Liver (tissue), 3 donors: ENCODE measurements at regions not wholly inside any gene's neighbourhood (a gene's known extent, or its start where the extent isn't known, plus 50 kb on each side); places are given as distances from the start of the nearest gene placed in this dataset.

Experiments used
- CTCF ChIP-seq: fragments of 150-350 bp; IDR thresholded peaks from 2 replicates; pipeline ENCODE4 v1.5.1; 2017; ENCODE audit warnings: improper control_type of control experiment, low read depth, low read length; ENCODE audit not compliant: missing input control
- EGR1 ChIP-seq, 2 donors: IDR thresholded peaks; 2 replicates each; pipeline ENCODE4 v1.6.1; 2016 to 2018; ENCODE audit warnings: antibody characterized with exemption in 2 of 2, low read depth in 2 of 2
- FOXA1 ChIP-seq: IDR thresholded peaks from 2 replicates; pipeline ENCODE4 v1.6.1; 2016; ENCODE audit warnings: antibody characterized with exemption
- GABPA ChIP-seq, 2 donors: IDR thresholded peaks in 1 of 2; conservative IDR thresholded peaks in 1 of 2; 2 replicates each; pipeline ENCODE4 v1.6.1; 2016; ENCODE audit warnings: antibody characterized with exemption in 2 of 2, mild to moderate bottlenecking in 1 of 2, moderate library complexity in 1 of 2
- HNF4G ChIP-seq: IDR thresholded peaks from 2 replicates; pipeline ENCODE4 v1.6.1; 2016; ENCODE audit warnings: antibody characterized with exemption
- RAD21 ChIP-seq, 2 donors: IDR thresholded peaks; 2 replicates each; pipeline ENCODE4 v1.6.1; 2016; ENCODE audit warnings: antibody characterized with exemption in 2 of 2, mild to moderate bottlenecking in 2 of 2
- REST ChIP-seq: IDR thresholded peaks from 2 replicates; pipeline ENCODE4 v1.6.1; 2016; ENCODE audit warnings: antibody characterized with exemption, mild to moderate bottlenecking
- RXRA ChIP-seq, 2 donors: IDR thresholded peaks; 2 replicates each; pipeline ENCODE4 v1.6.1; 2017 to 2018; ENCODE audit warnings: antibody characterized with exemption in 2 of 2, mild to moderate bottlenecking in 1 of 2
- SP1 ChIP-seq: IDR thresholded peaks from 2 replicates; pipeline ENCODE4 v1.6.1; 2018; ENCODE audit warnings: antibody characterized with exemption, mild to moderate bottlenecking
- TAF1 ChIP-seq: conservative IDR thresholded peaks from 2 replicates; pipeline ENCODE4 v1.6.1; 2016; ENCODE audit warnings: antibody characterized with exemption, mild to moderate bottlenecking
- YY1 ChIP-seq: IDR thresholded peaks from 2 replicates; pipeline ENCODE4 v1.6.1; 2016; ENCODE audit warnings: antibody characterized with exemption, mild to moderate bottlenecking
- TF ChIP-seq, protein P1 (sequence below): IDR thresholded peaks from 2 replicates; pipeline ENCODE4 v1.6.1; 2016; ENCODE audit warnings: antibody characterized with exemption
- TF ChIP-seq, protein P2 (sequence below): IDR thresholded peaks from 2 replicates; pipeline ENCODE4 v1.6.1; 2016; ENCODE audit warnings: antibody characterized with exemption
- donor health status: healthy.
- donor health status: healthy.

- TF ChIP-seq SP1 (no peak), TAF1 (no peak), CTCF (no peak), EGR1 (IDR thresholded peaks at IDR 0.05; ENCODE audit: low read depth in 2 of 2) (peak in 1 of 2 donors; percentile 80), RAD21 (IDR thresholded peaks at IDR 0.05) (peak; percentile 40 to 60), HNF4G (no peak), YY1 (peak; percentile 82), REST (peak; percentile 96), RXRA (IDR thresholded peaks at IDR 0.05) (peak in 1 of 2 donors; percentile 81), GABPA (IDR thresholded peaks at IDR 0.05 in 1 of 2, conservative IDR thresholded peaks at IDR 0.05 in 1 of 2) (no peak), FOXA1 (no peak)
- TF ChIP-seq, protein P1, sequence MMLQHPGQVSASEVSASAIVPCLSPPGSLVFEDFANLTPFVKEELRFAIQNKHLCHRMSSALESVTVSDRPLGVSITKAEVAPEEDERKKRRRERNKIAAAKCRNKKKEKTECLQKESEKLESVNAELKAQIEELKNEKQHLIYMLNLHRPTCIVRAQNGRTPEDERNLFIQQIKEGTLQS = no peak
- TF ChIP-seq, protein P2, sequence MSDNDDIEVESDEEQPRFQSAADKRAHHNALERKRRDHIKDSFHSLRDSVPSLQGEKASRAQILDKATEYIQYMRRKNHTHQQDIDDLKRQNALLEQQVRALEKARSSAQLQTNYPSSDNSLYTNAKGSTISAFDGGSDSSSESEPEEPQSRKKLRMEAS = peak; percentile 72
These were observed 339.2 kb downstream of the PIK3R1 start for GRCh38 chr5:68554571-68555279.
